Activated CD8-positive, alpha-beta memory T cell treated with anti-CD3 and anti-CD28 coated beads, Interleukin-2, amount 10 ng/mL, durations not matched to agents 7 days and 5 days (primary cell): ENCODE measurements at regions not wholly inside any gene's neighbourhood (a gene's known extent, or its start where the extent isn't known, plus 50 kb on each side); places are given as distances from the start of the nearest gene placed in this dataset.

Experiments used
- ATAC-seq: fragments of 150-1000 bp; cut with Tn5 transposase; one replicate; pipeline ENCODE4 v1.10.0; 2021; ENCODE audit warnings: moderate library complexity
- CTCF ChIA-PET: fragments of 350-600 bp; sonication (Branson Sonifier 250); formaldehyde crosslinking; loops from one replicate; lab custom pipeline; 2021; ENCODE audit warnings: antibody characterized with exemption; lab: Charles Lee
- DNase-seq: peaks from one replicate; pipeline ENCODE4 v3.0.0-alpha.2; 2020
- H3K27ac Mint-ChIP-seq: one replicate; pipeline ENCODE4 v1.8.0; 2021; ENCODE audit warnings: mild to moderate bottlenecking, mixed read lengths
- H3K27me3 Mint-ChIP-seq: one replicate; pipeline ENCODE4 v1.8.0; 2021; ENCODE audit warnings: mixed read lengths
- H3K36me3 Mint-ChIP-seq: one replicate; pipeline ENCODE4 v1.8.0; 2021; ENCODE audit warnings: mild to moderate bottlenecking, mixed read lengths
- H3K4me1 Mint-ChIP-seq: one replicate; pipeline ENCODE4 v1.8.0; 2021; ENCODE audit warnings: mixed read lengths
- H3K4me3 Mint-ChIP-seq: one replicate; pipeline ENCODE4 v1.8.0; 2021; ENCODE audit warnings: mild to moderate bottlenecking, moderate library complexity, mixed read lengths
- H3K9me3 Mint-ChIP-seq: one replicate; pipeline ENCODE4 v1.8.0; 2022; ENCODE audit warnings: low read depth, mixed read lengths

DNA sequence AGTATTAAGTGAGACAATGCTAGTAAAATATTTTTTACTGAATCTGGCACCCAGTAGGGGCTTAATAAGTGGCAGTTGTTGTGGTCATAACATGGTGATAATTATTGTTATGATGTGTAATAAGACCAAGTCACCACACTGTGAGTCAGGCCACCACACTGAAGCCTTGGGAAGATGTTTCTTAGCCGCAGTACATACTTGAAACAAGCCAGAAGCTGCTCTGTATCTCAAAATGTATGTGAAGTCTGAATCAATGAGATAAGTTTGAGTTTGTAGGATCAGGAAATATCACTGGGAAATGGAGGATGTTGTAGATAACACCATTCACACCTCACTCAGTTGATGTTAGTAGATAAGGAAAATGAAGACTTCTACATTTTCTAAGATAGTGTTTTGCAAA is 51.3 kb upstream of the PTPN3 start:
- Mint-ChIP-seq H3K36me3 (no peaks in the 10 kb centered on the region), H3K27ac (no peak overlapping the region), H3K27me3 (no peaks in the 10 kb centered on the region), H3K4me3 (no peak overlapping the region), H3K9me3 (peaks cover 4% of the 10 kb centered on the region), H3K4me1 (no peaks in the 10 kb centered on the region)
- ATAC-seq (no peak), DNase-seq (no peak)
- CTCF ChIA-PET: no interaction called here

DNA sequence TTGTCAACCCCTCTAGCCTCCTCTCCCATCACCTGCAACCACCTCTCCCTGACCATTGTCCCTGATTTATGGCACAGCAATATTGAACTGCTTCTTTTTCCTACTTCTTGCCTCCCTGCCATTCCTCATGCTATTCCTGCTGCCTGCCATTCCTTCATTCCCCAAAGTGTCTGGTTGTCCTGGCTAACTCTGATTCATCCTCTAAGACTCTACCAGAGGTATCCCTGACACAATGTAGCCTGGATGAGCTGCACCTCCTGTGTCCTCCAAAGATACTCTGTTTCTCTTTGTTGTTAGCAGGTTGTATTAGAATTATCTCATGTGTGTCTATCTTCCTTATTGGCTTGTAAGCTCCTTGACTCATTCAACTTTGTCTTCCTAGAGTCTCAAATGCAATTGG is 53.5 kb upstream of the PTPN3 start:
- Mint-ChIP-seq H3K4me3 (no peak overlapping the region), H3K36me3 (no peaks in the 10 kb centered on the region), H3K27ac (no peak overlapping the region), H3K27me3 (no peaks in the 10 kb centered on the region), H3K9me3 (peaks cover 4% of the 10 kb centered on the region), H3K4me1 (no peaks in the 10 kb centered on the region)
- DNase-seq: no peak
- ATAC-seq: no peak
- CTCF ChIA-PET: no interaction called here

DNA sequence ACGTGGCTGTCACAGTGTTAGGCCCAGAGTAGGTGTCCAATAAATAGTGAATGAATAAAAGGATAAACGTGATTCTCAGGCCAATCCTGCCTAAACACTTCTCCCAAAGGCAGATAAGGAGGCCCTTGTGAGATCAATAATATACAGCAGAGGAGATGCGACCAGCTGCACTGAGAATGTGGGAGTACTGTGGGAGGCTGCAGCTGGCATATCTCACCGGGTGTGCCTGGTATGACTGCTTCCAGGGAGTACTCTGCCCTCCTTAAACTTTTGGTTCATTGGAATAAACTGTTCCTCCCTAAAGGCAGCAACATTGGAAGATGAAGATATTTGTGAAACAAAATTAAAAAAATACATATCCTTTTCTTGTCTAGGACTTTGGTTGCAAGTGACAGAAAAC is 57.1 kb upstream of the PTPN3 start:
- Mint-ChIP-seq H3K4me1 (no peaks in the 10 kb centered on the region), H3K36me3 (no peaks in the 10 kb centered on the region), H3K27me3 (no peaks in the 10 kb centered on the region), H3K4me3 (no peak overlapping the region), H3K27ac (no peak overlapping the region), H3K9me3 (no peaks in the 10 kb centered on the region)
- DNase-seq (no peak), ATAC-seq (no peak)
- CTCF ChIA-PET: no interaction called here

DNA sequence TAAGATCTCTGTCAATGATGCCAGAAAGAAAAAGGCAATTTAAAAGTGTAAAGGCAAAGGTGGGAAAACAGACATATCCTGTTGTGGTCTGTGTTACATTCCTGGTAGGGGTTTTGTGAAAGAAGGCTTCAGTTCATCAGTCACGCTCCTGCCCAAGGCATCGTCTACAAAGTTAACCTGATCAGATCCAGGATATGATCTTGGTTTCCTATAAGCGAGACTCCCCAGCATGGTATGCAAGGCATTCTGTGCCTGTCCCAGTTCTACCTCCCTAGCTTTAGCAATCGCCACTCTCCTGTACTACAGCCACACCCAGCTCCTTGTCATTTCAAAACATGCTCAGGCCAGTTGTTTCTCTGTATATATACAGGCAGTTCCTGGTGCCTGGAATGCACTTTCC is 58.0 kb upstream of the PTPN3 start:
- Mint-ChIP-seq H3K4me1 (no peaks in the 10 kb centered on the region), H3K4me3 (no peak overlapping the region)

DNA sequence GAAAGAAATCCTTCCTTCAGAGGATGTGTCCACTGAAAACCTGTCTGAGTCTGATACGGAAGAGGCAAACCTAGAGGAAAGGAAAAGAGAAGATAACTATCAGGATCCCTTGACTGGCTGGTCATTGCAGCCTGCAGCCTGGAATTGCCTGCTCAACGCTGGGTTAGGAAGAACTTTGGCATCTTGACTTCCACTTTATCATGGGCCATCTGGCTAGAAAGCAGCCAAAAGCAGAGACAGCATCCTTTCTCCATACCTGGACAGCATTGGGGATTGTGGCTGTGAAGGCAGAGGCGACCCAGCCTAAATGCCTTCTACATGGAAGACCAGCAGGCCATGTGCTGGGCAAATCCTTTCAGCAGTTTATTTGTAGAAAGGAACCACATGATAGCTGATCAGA is 58.7 kb upstream of the PTPN3 start:
- ATAC-seq (no peak), DNase-seq (no peak)
- Mint-ChIP-seq H3K9me3 (no peaks in the 10 kb centered on the region), H3K4me3 (no peak overlapping the region), H3K36me3 (no peaks in the 10 kb centered on the region), H3K4me1 (no peaks in the 10 kb centered on the region), H3K27ac (no peak overlapping the region), H3K27me3 (no peaks in the 10 kb centered on the region)
- CTCF ChIA-PET: no interaction called here

More for the DNA sequence above, 58.0 kb upstream of the PTPN3 start:
- Mint-ChIP-seq H3K27me3 (no peaks in the 10 kb centered on the region), H3K9me3 (no peaks in the 10 kb centered on the region), H3K36me3 (no peaks in the 10 kb centered on the region), H3K27ac (no peak overlapping the region)
- CTCF ChIA-PET: no interaction called here
- ATAC-seq (no peak), DNase-seq (no peak)

DNA sequence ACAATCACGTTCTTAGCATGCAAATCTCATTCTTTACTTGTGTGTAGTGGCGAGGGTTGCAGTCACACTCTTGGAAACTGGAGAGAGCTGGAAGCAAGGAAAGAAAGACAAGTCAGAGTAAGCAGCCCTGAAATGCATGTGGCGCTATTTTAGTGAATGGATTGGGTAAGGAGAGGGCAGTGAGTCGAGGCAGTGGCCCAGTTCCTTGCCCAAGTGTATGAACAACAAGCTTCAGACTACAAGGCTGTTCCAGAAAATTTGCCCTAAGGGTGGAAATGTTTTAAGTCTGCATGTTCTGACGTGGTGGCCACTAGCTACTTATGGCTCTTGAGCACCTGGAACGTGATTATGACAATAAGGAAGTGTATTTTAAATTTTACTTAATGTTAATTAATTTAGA is 59.4 kb upstream of the PTPN3 start:
- Mint-ChIP-seq H3K27me3 (no peaks in the 10 kb centered on the region), H3K9me3 (no peaks in the 10 kb centered on the region), H3K4me1 (no peaks in the 10 kb centered on the region), H3K36me3 (no peaks in the 10 kb centered on the region), H3K27ac (no peak overlapping the region), H3K4me3 (no peak overlapping the region)
- DNase-seq (no peak), ATAC-seq (no peak)
- CTCF ChIA-PET: no interaction called here

DNA sequence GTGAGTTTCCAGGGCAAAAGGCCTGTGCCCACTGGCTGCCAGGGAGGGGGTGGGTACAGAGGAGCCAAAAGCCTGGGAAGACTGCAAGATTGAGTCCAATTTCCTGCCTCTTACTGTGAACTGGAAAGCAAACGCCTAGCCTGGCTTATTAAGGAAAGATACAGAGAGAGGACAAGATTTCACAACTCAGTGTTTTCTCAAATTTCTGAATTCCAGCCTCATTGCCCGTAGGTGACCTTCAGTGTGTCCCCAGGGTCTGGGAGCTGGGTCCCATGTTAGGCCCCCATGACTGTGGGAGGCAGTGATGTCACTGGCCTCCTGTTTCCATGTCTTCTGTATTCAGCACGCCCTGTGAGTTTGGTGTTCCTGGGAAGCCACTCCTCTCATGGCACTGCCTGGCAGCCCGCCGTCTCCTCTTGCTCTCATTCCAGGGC is 60.6 kb upstream of the PTPN3 start:
- H3K27ac Mint-ChIP-seq: no peak overlapping the region
- no peaks in the 10 kb centered on the region for H3K4me1 Mint-ChIP-seq
- no peaks in the 10 kb centered on the region for H3K9me3 Mint-ChIP-seq
- no peaks in the 10 kb centered on the region for H3K27me3 Mint-ChIP-seq
- CTCF ChIA-PET: no interaction called here
- no peak for DNase-seq
- H3K4me3 Mint-ChIP-seq: no peak overlapping the region
- H3K36me3 Mint-ChIP-seq: no peaks in the 10 kb centered on the region
- no peak for ATAC-seq

DNA sequence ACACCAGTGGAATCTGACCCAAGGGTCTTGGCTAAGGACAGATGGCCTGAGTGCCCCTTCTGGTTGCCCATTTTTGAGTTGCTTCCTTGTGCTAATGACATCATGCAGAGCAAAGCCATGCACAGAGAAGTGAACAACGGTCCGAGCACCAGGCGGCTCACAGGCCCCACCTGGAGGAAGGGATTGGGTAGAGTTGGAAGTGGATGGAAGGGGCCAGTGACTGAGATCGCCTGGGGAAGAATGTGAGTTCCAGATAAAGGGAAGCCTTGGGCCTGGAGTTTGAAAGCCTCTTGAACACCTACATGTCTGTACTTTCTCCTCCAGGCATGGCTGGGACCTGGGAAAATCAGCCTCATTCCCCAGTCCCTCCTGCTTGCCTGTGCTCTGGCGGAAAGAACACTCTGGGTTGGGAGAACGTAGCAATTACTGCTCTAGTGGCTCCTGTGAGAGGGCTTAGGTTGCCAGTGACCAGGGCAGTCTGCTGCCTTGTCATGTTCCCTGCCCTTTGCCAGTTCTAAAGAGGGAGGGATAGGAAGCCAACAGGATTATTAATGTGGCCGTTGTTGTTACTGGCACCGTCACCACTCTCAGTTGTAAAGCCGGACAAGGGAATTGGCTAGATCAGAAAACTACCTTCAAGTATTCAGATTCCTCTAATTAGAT is 62.5 kb upstream of the PTPN3 start:
- Mint-ChIP-seq H3K4me1 (no peaks in the 10 kb centered on the region), H3K27ac (no peak overlapping the region), H3K9me3 (no peaks in the 10 kb centered on the region), H3K4me3 (no peak overlapping the region), H3K27me3 (no peaks in the 10 kb centered on the region), H3K36me3 (no peaks in the 10 kb centered on the region)
- DNase-seq (no peak), ATAC-seq (no peak)
- CTCF ChIA-PET: no interaction called here

DNA sequence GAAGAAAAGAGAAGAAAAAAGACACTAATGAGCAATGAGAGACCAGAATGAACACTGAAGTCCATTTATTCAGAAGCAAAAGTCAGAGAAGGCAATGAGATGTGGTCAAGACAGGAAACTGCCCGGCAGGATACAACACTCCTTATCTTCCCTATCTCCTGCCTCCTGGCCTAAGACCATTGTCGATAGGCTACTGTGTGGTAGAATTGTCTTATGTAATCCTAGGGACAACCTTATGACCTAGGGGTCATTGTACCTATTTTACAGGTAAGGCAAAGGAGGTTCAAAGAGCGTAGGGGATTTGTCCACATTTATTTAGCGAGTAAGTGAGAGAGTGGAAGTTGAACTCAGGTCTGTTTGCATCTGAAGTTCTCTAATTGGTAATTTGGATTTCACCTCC is 63.0 kb upstream of the PTPN3 start:
- Mint-ChIP-seq H3K27me3 (no peaks in the 10 kb centered on the region), H3K4me1 (no peaks in the 10 kb centered on the region), H3K27ac (no peak overlapping the region), H3K4me3 (no peak overlapping the region), H3K36me3 (no peaks in the 10 kb centered on the region), H3K9me3 (no peaks in the 10 kb centered on the region)
- ATAC-seq: no peak
- CTCF ChIA-PET: no interaction called here
- no peak for DNase-seq

DNA sequence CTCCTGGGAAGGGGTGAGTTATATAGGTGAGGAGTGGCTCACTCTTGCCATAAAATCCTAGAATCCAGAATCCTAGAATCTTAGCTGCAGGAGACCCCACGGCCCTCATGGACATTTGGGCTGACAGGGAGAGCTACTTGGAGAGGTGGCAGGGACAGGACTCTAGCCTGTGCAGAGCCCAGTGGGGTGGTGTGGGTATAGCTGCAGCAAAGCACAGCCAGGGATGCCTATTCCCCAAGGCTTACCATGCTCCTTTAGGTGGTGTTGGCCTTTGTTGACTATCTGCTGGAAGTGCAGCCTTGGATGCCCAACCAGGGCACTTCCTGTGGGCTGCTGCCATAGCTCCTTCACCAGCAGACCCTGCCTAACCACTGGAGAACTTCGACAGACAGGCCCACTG is 70.0 kb upstream of the PTPN3 start:
- DNase-seq (no peak), ATAC-seq (no peak)
- no peaks in the 10 kb centered on the region for H3K4me1 Mint-ChIP-seq
- H3K36me3 Mint-ChIP-seq: no peaks in the 10 kb centered on the region
- H3K4me3 Mint-ChIP-seq: no peak overlapping the region
- peaks cover 2% of the 10 kb centered on the region for H3K27me3 Mint-ChIP-seq
- CTCF ChIA-PET: no interaction called here
- H3K9me3 Mint-ChIP-seq: no peaks in the 10 kb centered on the region
- no peak overlapping the region for H3K27ac Mint-ChIP-seq

DNA sequence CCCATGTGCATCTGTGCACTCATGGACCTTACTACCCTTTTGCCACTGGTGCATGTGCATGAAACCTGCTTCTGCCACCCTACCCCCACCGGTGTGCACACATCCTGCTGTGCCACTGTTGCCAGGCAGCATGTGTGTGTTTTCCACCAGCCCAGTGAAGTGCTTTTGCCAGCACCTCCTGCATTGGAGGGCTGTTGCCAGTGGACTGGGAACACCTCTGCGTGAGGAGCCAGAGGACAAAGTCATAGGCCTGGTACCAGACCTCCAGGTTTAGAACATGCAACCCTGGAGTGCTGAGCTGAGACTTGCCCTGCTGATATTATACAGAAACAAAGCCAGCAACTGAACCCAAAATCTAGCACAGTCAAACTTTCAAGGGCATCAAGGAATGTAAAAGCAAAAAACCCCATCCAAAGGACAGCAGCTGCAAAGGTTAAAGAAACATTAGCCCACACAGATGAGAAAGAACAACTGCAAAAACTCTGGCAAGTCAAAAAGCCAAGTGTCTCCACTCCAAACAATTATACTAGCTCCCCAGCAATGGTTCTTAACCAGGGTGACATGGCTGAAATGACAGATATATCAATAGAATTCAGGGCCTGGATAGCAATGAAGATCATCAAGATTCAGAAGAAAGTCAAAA is 70.6 kb upstream of the PTPN3 start:
- DNase-seq: no peak
- H3K27ac Mint-ChIP-seq: no peak overlapping the region
- CTCF ChIA-PET: no interaction called here
- no peaks in the 10 kb centered on the region for H3K9me3 Mint-ChIP-seq
- no peaks in the 10 kb centered on the region for H3K36me3 Mint-ChIP-seq
- no peaks in the 10 kb centered on the region for H3K4me1 Mint-ChIP-seq
- no peak overlapping the region for H3K4me3 Mint-ChIP-seq
- H3K27me3 Mint-ChIP-seq: peaks cover 2% of the 10 kb centered on the region
- ATAC-seq: no peak

DNA sequence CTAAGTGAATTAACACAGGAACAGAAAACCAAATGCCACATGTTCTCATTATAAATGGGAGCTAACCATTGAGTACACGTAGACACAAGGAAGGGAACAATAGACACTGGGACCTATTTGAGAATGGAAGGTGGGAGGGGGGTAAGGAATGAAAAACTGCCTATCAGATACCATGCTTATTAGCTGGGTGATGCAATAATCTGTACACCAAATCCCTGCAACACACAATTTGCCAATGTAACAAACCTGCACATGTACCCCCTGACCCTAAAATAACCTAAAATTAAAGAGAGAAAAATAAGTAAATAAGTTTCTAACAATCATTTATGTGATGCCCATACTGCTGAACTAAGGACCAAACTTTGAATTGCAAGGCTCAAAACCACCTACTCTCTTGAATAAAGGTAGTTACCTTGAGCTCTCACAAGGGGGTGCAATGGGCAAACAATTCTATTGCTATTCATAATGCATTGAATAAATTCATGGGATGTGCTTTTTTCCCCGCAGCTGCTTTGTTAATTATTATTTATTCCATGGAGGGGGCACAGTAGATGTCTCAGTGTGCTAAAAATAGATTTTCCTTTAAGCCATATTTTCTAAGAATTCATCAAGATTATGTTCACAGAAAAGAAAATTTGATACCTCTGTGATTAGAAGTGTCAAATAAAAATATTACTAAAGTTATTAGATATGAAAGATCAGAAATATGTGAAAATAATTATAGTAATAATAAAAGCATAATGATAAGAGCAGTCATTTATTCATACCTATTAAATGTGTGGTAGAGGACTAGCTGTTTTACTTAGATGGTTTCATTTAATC is 76.2 kb upstream of the PTPN3 start:
- Mint-ChIP-seq H3K4me1 (no peaks in the 10 kb centered on the region), H3K36me3 (no peaks in the 10 kb centered on the region), H3K27me3 (peaks cover 2% of the 10 kb centered on the region), H3K4me3 (no peak overlapping the region), H3K9me3 (no peaks in the 10 kb centered on the region), H3K27ac (no peak overlapping the region)
- no peak for DNase-seq
- CTCF ChIA-PET: interaction anchor here (0.8 to 2.4 kb wide), 7 partner anchors 14 to 1671 kb away, joined by 3 to 12 read pairs (median 3); no protein-coding TSS in a partner anchor
- ATAC-seq: no peak

DNA sequence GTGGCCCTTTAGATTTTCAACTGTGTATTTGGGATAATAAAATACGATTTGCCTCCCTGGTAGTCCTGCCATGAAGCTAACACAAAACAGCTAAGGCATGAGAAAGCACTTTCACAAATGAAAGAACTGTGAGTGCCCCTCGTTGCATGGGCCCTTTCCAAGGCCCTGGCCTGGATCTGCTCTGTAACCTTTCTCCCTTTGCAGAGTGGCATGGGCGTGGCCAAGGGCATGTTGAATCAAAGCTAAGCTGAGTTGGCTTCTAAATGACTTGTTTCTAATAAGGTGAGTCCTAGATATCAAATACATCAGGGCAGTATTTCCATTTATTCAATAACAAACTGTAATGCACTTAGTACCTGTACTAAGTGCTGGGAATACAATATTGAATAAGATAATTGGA is 78.7 kb upstream of the PTPN3 start:
- ATAC-seq (no peak), DNase-seq (no peak)
- Mint-ChIP-seq H3K9me3 (no peaks in the 10 kb centered on the region), H3K4me1 (no peaks in the 10 kb centered on the region), H3K36me3 (no peaks in the 10 kb centered on the region), H3K27ac (no peak overlapping the region), H3K27me3 (no peaks in the 10 kb centered on the region), H3K4me3 (no peak overlapping the region)
- CTCF ChIA-PET: no interaction called here
